ENCODE measurements at regions not wholly inside any gene's neighbourhood (a gene's known extent, or its start where the extent isn't known, plus 50 kb on each side); places are given as distances from the start of the nearest gene placed in this dataset.

DNA sequence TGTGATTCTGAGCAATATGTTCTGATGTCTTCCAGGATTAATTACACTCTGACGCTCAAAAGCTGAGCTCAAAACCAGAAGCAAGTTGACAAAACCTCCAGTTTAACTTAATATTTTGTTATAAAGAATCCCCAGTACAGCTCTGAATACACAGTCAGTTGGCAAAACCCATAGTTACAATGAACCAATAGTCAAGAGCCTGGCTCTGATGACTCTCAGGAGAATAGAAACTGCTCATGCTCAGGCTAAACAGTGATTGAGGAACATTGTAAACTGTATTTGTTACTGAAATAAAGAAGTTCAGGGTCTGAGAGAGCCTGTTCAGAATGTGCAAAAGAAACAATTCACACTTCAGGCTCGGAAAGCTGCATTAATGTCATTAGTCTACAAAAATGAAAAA, 1565.9 kb downstream of the SUCLG1 start:
- Histone ChIP-seq H3K4me3 (no peak overlapping the region), H3K9me3 (no peaks in the 10 kb centered on the region), H3K4me1 (no peaks in the 10 kb centered on the region), H3K27ac (no peak overlapping the region), H3K36me3 (replicated peaks in 1 of 2; ENCODE audit: insufficient read depth in 1 of 2, low read depth in 2 of 2) (no peaks in the 10 kb centered on the region), H3K27me3 (no peaks in the 10 kb centered on the region)
- intact Hi-C loops (cut with DNase I), result no loop called here
- 43 to 50% methylated on average over 2 of the region's 2 CpGs for WGBS, 2 donors
- ATAC-seq (no peak), DNase-seq (no peak)
- no peak for TF ChIP-seq POLR2A (IDR thresholded peaks at IDR 0.05)
- TF ChIP-seq, protein P1, sequence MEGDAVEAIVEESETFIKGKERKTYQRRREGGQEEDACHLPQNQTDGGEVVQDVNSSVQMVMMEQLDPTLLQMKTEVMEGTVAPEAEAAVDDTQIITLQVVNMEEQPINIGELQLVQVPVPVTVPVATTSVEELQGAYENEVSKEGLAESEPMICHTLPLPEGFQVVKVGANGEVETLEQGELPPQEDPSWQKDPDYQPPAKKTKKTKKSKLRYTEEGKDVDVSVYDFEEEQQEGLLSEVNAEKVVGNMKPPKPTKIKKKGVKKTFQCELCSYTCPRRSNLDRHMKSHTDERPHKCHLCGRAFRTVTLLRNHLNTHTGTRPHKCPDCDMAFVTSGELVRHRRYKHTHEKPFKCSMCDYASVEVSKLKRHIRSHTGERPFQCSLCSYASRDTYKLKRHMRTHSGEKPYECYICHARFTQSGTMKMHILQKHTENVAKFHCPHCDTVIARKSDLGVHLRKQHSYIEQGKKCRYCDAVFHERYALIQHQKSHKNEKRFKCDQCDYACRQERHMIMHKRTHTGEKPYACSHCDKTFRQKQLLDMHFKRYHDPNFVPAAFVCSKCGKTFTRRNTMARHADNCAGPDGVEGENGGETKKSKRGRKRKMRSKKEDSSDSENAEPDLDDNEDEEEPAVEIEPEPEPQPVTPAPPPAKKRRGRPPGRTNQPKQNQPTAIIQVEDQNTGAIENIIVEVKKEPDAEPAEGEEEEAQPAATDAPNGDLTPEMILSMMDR (IDR thresholded peaks at IDR 0.05), result no peak

DNA sequence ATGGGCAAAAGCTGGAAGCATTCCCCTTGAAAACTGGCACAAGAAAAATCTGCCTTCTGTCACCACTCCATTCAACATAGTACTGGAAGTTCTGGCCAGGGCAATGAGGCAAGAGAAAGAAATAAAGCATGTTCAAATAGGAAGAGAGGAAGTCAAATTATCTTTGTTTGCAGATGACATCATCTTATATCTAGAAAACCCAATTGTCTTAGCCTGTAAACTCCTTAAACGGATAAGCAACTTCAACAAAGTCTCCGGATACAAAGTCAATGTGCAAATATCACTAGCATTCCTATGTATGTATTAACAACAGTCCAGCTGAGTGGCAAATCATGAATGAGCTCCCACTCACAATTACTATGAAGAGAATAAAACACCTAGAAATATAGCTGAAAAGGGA, 1579.3 kb downstream of the SUCLG1 start:
- Histone ChIP-seq H3K9me3 (no peaks in the 10 kb centered on the region), H3K27ac (no peak overlapping the region), H3K27me3 (no peaks in the 10 kb centered on the region), H3K36me3 (replicated peaks in 1 of 2; ENCODE audit: insufficient read depth in 1 of 2, low read depth in 2 of 2) (no peaks in the 10 kb centered on the region), H3K4me3 (no peak overlapping the region), H3K4me1 (no peaks in the 10 kb centered on the region)
- 17 to 30% methylated on average over 2 of the region's 2 CpGs for WGBS, 2 donors
- no peak for ATAC-seq
- DNase-seq, result no peak
- intact Hi-C loops (cut with DNase I), result no loop called here
- no peak for TF ChIP-seq POLR2A (IDR thresholded peaks at IDR 0.05)
- TF ChIP-seq, protein P1 (IDR thresholded peaks at IDR 0.05), result no peak

DNA sequence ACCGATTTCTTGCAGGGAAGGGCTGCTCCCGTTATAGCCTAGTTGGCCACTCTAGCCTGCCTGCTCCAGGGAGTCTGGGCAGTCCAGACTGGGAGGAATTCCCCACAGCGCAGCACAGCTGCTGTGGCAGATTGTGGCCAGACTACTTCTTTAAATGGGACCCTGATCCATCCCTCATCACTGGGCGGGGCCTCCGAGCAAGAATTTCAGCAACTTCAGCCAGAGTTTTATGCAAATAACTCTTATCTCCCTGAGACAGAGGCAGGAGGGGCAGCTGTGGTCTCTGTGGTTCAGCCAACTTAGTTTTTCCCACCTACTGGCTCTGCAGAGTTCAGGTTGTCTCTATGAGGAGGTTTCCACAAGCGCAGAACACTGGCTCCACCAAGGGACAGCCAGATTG, 1583.2 kb downstream of the SUCLG1 start:
- no peak for TF ChIP-seq POLR2A (IDR thresholded peaks at IDR 0.05)
- TF ChIP-seq, protein P1 (IDR thresholded peaks at IDR 0.05), result no peak
- intact Hi-C loops (cut with DNase I), result no loop called here
- Histone ChIP-seq H3K27ac (no peak overlapping the region), H3K36me3 (replicated peaks in 1 of 2; ENCODE audit: insufficient read depth in 1 of 2, low read depth in 2 of 2) (no peaks in the 10 kb centered on the region), H3K27me3 (no peaks in the 10 kb centered on the region), H3K4me1 (no peaks in the 10 kb centered on the region), H3K9me3 (no peaks in the 10 kb centered on the region), H3K4me3 (no peak overlapping the region)
- WGBS, 2 donors, result 50 to 65% methylated on average over 1 to 6 of the region's 6 CpGs
- ATAC-seq (no peak), DNase-seq (no peak)

DNA sequence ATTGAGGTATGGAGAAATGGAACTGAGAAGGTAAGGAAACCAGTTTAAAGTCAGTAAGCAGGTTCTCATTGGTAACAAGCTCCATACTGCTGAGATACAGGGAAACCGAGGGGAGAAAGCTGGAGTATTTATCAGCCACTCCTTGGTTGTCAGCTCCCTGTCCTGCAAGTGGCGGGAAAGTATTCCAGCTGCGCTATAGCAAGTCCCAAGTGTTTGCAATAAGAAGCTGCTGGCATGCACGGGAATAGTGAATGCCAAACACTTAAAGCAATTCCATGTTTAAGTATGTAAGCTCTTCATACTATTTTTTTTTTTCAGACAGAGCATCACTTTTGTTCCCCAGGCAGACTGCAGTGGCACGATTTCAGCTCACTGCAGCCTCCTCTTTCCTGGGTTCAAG, 1601.1 kb downstream of the SUCLG1 start:
- intact Hi-C loops (cut with DNase I), result no loop called here
- ATAC-seq (no peak), DNase-seq (no peak)
- no peaks in the 10 kb centered on the region for H3K4me1 ChIP-seq
- H3K27ac ChIP-seq, result no peak overlapping the region
- H3K4me3 ChIP-seq, result no peak overlapping the region
- H3K27me3 ChIP-seq, result no peaks in the 10 kb centered on the region
- WGBS, 2 donors, result 60 to 64% methylated on average over 5 of the region's 5 CpGs
- no peaks in the 10 kb centered on the region for H3K9me3 ChIP-seq
- no peaks in the 10 kb centered on the region for H3K36me3 ChIP-seq (replicated peaks in 1 of 2; ENCODE audit: insufficient read depth in 1 of 2, low read depth in 2 of 2)
- TF ChIP-seq, protein P1 (IDR thresholded peaks at IDR 0.05), result no peak
- no peak for TF ChIP-seq POLR2A (IDR thresholded peaks at IDR 0.05)

DNA sequence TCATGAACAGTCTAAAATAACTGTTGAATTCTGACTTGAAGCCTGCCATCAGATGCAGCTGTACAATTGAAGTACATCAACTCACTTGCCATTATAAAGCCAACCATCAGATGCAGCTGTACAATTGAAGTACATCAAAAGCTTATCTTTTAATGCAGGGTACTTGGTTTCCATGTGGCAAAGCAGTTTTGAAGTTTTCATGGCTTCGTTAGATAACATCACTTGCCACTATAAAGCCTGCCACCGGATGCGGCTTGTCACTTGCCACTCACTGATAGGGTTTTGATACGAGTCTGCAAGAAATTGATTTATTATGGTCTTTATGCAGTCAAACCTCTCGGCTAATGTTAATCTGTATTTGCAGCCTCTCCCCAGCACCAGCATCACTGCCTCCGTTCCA, 1605.8 kb downstream of the SUCLG1 start:
- Histone ChIP-seq H3K36me3 (replicated peaks in 1 of 2; ENCODE audit: insufficient read depth in 1 of 2, low read depth in 2 of 2) (no peaks in the 10 kb centered on the region), H3K4me3 (no peak overlapping the region), H3K27ac (no peak overlapping the region), H3K4me1 (no peaks in the 10 kb centered on the region), H3K27me3 (no peaks in the 10 kb centered on the region), H3K9me3 (no peaks in the 10 kb centered on the region)
- DNase-seq (no peak), ATAC-seq (no peak)
- 57 to 81% methylated on average over 6 of the region's 6 CpGs for WGBS, 2 donors
- intact Hi-C loops (cut with DNase I), result no loop called here
- TF ChIP-seq, protein P1 (IDR thresholded peaks at IDR 0.05), result no peak
- no peak for TF ChIP-seq POLR2A (IDR thresholded peaks at IDR 0.05)

Measured in body of pancreas (tissue), 4 donors.